ENCODE measurements at regions not wholly inside any gene's neighbourhood (a gene's known extent, or its start where the extent isn't known, plus 50 kb on each side); places are given as distances from the start of the nearest gene placed in this dataset.
"Not testable (repeated sequence)": the region's sequence is repeated elsewhere in the genome, so short reads cannot be mapped to it uniquely, and the experiment has no call there.

- no peak for TF ChIP-seq CTBP1 (IDR thresholded peaks at IDR 0.05; ENCODE audit: borderline replicate concordance)
- TF ChIP-seq ELF4 (IDR thresholded peaks at IDR 0.05) = no peak
- no peak for TF ChIP-seq NFRKB (IDR thresholded peaks at IDR 0.05)
- TF ChIP-seq LEF1 (IDR thresholded peaks at IDR 0.05; ENCODE audit: borderline replicate concordance) = no peak
- TF ChIP-seq ZNF384 (IDR thresholded peaks at IDR 0.05) = no peak
- TF ChIP-seq HDGF (IDR thresholded peaks at IDR 0.05; ENCODE audit: borderline replicate concordance) = no peak
- no peak for TF ChIP-seq FOXK2 (IDR thresholded peaks at IDR 0.05)
- no peak for TF ChIP-seq SUZ12 (IDR thresholded peaks at IDR 0.05)
- TF ChIP-seq FOXM1 (IDR thresholded peaks at IDR 0.05; ENCODE audit: borderline replicate concordance) = no peak
- no peak for TF ChIP-seq TARDBP (IDR thresholded peaks at IDR 0.05)
- TF ChIP-seq L3MBTL2 (conservative IDR thresholded peaks at IDR 0.05) = no peak
- no peak for TF ChIP-seq SP1 (IDR thresholded peaks at IDR 0.05)
- no peak for TF ChIP-seq BHLHE40 (IDR thresholded peaks at IDR 0.05; ENCODE audit: borderline replicate concordance)
- no peak for TF ChIP-seq FOXA1 (IDR thresholded peaks at IDR 0.05)
- TF ChIP-seq ARNT (IDR thresholded peaks at IDR 0.05) = no peak
- TF ChIP-seq, protein P1, sequence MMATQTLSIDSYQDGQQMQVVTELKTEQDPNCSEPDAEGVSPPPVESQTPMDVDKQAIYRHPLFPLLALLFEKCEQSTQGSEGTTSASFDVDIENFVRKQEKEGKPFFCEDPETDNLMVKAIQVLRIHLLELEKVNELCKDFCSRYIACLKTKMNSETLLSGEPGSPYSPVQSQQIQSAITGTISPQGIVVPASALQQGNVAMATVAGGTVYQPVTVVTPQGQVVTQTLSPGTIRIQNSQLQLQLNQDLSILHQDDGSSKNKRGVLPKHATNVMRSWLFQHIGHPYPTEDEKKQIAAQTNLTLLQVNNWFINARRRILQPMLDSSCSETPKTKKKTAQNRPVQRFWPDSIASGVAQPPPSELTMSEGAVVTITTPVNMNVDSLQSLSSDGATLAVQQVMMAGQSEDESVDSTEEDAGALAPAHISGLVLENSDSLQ (IDR thresholded peaks at IDR 0.05) = no peak
- POLR2A ChIA-PET = no interaction called here
- CTCF ChIA-PET = interaction anchor here (0.6 kb wide), 1 partner anchor 346 kb away, joined by 3 read pairs; no protein-coding TSS in a partner anchor
- DNase-seq (ENCODE audit: extremely low spot score) = no peak
Observed at GRCh38 chr4:89492581-89493071, 185.0 kb upstream of the GPRIN3 start.

DNA sequence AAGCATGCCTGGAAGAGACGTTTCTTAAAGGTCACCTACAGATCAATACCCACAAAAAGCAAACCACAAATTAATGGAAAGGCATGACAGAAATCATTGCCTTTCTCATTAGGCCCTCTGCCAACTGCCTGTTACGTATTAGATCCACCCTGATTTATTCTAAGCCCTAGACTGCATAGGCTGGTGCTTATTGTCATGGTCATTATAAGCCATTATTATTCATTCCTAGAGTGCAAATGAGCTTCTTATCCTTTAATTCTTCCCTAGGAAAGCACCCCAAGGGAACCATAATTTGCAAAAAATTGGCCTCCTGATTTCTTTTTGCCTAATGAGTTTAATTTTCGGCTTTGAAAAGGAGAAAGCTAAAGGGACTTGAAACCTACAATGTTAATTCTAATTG lies 184.2 kb upstream of the GPRIN3 start:
- DNase-seq (ENCODE audit: extremely low spot score) = no peak
- ChIA-PET POLR2A (no interaction called here), CTCF (no interaction called here)
- no peak for TF ChIP-seq BHLHE40 (IDR thresholded peaks at IDR 0.05; ENCODE audit: borderline replicate concordance)
- TF ChIP-seq CTBP1 (IDR thresholded peaks at IDR 0.05; ENCODE audit: borderline replicate concordance) = no peak
- TF ChIP-seq FOXM1 (IDR thresholded peaks at IDR 0.05; ENCODE audit: borderline replicate concordance) = no peak
- TF ChIP-seq FOXK2 (IDR thresholded peaks at IDR 0.05) = no peak
- TF ChIP-seq LEF1 (IDR thresholded peaks at IDR 0.05; ENCODE audit: borderline replicate concordance) = no peak
- TF ChIP-seq SP1 (IDR thresholded peaks at IDR 0.05) = no peak
- TF ChIP-seq SUZ12 (IDR thresholded peaks at IDR 0.05) = no peak
- no peak for TF ChIP-seq ARNT (IDR thresholded peaks at IDR 0.05)

GRCh38 chr4:89489921-89490431 lies 182.4 kb upstream of the GPRIN3 start:
- CTCF ChIA-PET; POLR2A ChIA-PET; DNase-seq (ENCODE audit: extremely low spot score): not testable (repeated sequence)

GRCh38 chr4:89489338-89489771 lies 181.8 kb upstream of the GPRIN3 start:
- no peak for TF ChIP-seq SUZ12 (IDR thresholded peaks at IDR 0.05)
- TF ChIP-seq, protein P1 (IDR thresholded peaks at IDR 0.05) = 0 out of 2 replicates have a peak, but pooled peaks have one; percentile 12
- TF ChIP-seq HDGF (IDR thresholded peaks at IDR 0.05; ENCODE audit: borderline replicate concordance) = no peak
- TF ChIP-seq ELF4 (IDR thresholded peaks at IDR 0.05) = no peak
- no peak for TF ChIP-seq BHLHE40 (IDR thresholded peaks at IDR 0.05; ENCODE audit: borderline replicate concordance)
- no peak for DNase-seq (ENCODE audit: extremely low spot score)
- ChIA-PET CTCF (no interaction called here), POLR2A (no interaction called here)

DNA sequence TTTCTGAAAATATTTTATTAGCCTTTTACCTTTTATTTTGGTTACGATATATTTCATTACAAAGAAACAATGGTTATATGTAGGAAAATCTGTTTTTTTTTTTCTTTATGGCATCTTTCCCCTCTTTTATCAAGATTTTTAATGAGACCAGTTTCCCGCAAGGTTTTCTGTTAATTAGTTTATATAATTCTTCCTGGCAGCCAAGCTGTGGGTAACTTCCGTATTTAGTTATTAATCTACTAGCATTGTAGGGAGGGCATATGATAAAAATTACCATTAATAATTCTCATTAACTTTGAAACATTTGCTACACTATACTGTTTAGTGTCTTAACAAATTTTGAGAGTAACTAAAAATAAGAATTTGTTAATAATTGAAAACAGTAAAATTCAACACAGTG lies 181.1 kb upstream of the GPRIN3 start:
- POLR2A ChIA-PET = no interaction called here
- DNase-seq (ENCODE audit: extremely low spot score) = no peak
- CTCF ChIA-PET = no interaction called here
- TF ChIP-seq FOXA1 (IDR thresholded peaks at IDR 0.05) = no peak
- TF ChIP-seq ZNF384 (IDR thresholded peaks at IDR 0.05) = no peak
- TF ChIP-seq ELF4 (IDR thresholded peaks at IDR 0.05) = no peak
- TF ChIP-seq, protein P1 (IDR thresholded peaks at IDR 0.05) = no peak
- no peak for TF ChIP-seq TARDBP (IDR thresholded peaks at IDR 0.05)
- TF ChIP-seq FOXM1 (IDR thresholded peaks at IDR 0.05; ENCODE audit: borderline replicate concordance) = no peak
- no peak for TF ChIP-seq ARNT (IDR thresholded peaks at IDR 0.05)
- no peak for TF ChIP-seq SP1 (IDR thresholded peaks at IDR 0.05)
- TF ChIP-seq SUZ12 (IDR thresholded peaks at IDR 0.05) = no peak
- no peak for TF ChIP-seq NFRKB (IDR thresholded peaks at IDR 0.05)
- no peak for TF ChIP-seq L3MBTL2 (conservative IDR thresholded peaks at IDR 0.05)
- no peak for TF ChIP-seq LEF1 (IDR thresholded peaks at IDR 0.05; ENCODE audit: borderline replicate concordance)
- no peak for TF ChIP-seq FOXK2 (IDR thresholded peaks at IDR 0.05)
- TF ChIP-seq HDGF (IDR thresholded peaks at IDR 0.05; ENCODE audit: borderline replicate concordance) = no peak
- TF ChIP-seq CTBP1 (IDR thresholded peaks at IDR 0.05; ENCODE audit: borderline replicate concordance) = no peak
- TF ChIP-seq BHLHE40 (IDR thresholded peaks at IDR 0.05; ENCODE audit: borderline replicate concordance) = no peak

DNA sequence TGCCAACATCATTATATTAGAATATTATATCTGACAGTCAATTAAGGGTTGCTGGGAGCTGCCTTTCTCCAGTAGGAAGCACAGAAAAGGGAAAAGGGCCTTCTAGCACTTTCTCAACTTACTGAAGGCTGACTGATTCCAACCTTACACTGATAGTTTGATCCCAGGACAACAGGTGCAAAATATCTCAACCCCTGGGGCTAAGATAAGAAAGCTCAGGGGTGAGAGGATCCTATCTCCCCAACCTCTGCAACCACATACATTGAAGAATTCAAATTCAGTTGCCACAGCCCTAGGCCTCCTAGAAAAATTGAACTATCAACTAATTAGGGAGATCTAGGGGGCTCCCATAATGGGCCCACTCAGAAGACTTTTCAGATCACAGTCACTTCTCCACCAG lies 179.1 kb upstream of the GPRIN3 start:
- ChIA-PET CTCF (no interaction called here), POLR2A (no interaction called here)
- DNase-seq (ENCODE audit: extremely low spot score) = no peak
- TF ChIP-seq LEF1 (IDR thresholded peaks at IDR 0.05; ENCODE audit: borderline replicate concordance) = no peak
- no peak for TF ChIP-seq CTBP1 (IDR thresholded peaks at IDR 0.05; ENCODE audit: borderline replicate concordance)
- no peak for TF ChIP-seq ARNT (IDR thresholded peaks at IDR 0.05)
- TF ChIP-seq FOXM1 (IDR thresholded peaks at IDR 0.05; ENCODE audit: borderline replicate concordance) = no peak
- TF ChIP-seq, protein P1 (IDR thresholded peaks at IDR 0.05) = no peak
- no peak for TF ChIP-seq SUZ12 (IDR thresholded peaks at IDR 0.05)
- TF ChIP-seq NFRKB (IDR thresholded peaks at IDR 0.05) = no peak
- no peak for TF ChIP-seq ELF4 (IDR thresholded peaks at IDR 0.05)
- no peak for TF ChIP-seq FOXA1 (IDR thresholded peaks at IDR 0.05)
- TF ChIP-seq ZNF384 (IDR thresholded peaks at IDR 0.05) = no peak
